HL-60 (cell line): ENCODE measurements at regions not wholly inside any gene's neighbourhood (a gene's known extent, or its start where the extent isn't known, plus 50 kb on each side); places are given as distances from the start of the nearest gene placed in this dataset.

Experiments
- CTCF ChIP-seq: IDR thresholded peaks from one replicate; pipeline ENCODE4 v1.5.1; 2011; ENCODE audit warnings: low read length, control low read depth, inconsistent platforms; ENCODE audit not compliant: insufficient read depth
- POLR2AphosphoS5 ChIP-seq: IDR thresholded peaks from 2 replicates; pipeline ENCODE4 v1.6.1; 2012; ENCODE audit warnings: low read depth
- REST ChIP-seq: IDR thresholded peaks from 2 replicates; pipeline ENCODE4 v1.6.1; 2012; ENCODE audit warnings: low read depth; ENCODE audit not compliant: insufficient replicate concordance

- no peak for TF ChIP-seq POLR2AphosphoS5
- TF ChIP-seq CTCF: no peak
- TF ChIP-seq REST: no peak
Measured at GRCh38 chr18:56100090-56100722, 512.2 kb upstream of the TCF4 start.
